HS-5 (cell line): ENCODE measurements at regions not wholly inside any gene's neighbourhood (a gene's known extent, or its start where the extent isn't known, plus 50 kb on each side); places are given as distances from the start of the nearest gene placed in this dataset.

Experiments used
- DNase-seq: peaks from one replicate; pipeline ENCODE4 v3.0.0-alpha.2; 2012; ENCODE audit warnings: low read depth

DNA sequence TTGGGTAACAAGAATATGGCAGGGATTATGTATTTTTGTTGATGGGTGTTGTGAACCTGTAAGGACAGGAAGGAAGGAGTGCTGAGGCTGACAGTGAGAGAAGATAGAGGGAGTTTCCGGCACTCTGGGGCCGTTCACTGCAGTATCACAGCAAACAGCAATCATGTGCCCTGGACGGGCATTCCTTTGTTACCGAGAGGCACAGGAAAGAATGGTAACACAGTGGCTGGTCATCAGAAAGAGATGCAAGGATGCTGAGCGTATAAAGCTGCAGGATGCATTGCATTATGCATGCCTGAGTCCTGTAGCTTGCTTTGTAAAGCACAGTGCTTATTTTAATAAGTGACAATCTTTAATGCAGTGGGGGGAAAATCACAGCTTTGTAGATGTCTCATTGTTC is 286.8 kb downstream of the RPS24 start:
- no peak for DNase-seq

DNA sequence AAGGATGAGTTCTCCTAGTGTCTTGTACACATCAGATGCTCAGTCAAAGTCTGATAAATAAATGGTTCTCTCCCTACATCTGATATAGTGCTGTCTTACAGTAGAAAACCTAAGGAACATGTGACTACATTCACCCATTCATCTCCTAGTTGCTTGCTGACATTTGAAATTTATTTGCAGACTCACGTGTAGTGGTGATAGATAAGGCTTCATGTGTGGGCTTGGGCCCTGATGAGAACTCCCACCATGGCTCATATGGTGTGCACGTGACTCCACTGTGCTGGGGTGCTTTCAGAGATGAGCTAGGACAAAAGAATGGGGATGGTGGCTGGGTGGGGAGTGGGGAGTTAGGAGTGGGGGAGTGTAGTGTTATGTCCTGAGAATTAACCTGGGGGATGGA is 287.3 kb downstream of the RPS24 start:
- no peak for DNase-seq

DNA sequence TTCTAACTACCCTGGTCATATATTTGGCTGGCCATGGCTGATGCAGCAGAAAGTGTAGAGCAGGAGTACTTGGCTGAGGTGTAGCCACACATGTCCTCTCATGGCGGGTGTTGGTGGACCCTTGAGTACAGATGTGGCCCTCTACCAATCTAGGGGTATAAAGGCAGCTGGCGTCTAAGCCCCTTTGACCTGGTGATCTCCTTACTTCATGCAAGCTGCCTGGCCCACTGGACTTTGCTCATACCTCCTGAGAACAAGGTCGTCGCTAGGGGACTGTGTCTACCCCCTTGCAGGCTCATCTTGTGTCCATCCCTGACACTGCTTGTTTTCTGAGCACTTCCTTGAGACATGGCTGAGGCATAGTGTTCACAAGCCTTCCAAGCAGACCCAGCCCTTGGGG is 287.8 kb downstream of the RPS24 start:
- DNase-seq = no peak

DNA sequence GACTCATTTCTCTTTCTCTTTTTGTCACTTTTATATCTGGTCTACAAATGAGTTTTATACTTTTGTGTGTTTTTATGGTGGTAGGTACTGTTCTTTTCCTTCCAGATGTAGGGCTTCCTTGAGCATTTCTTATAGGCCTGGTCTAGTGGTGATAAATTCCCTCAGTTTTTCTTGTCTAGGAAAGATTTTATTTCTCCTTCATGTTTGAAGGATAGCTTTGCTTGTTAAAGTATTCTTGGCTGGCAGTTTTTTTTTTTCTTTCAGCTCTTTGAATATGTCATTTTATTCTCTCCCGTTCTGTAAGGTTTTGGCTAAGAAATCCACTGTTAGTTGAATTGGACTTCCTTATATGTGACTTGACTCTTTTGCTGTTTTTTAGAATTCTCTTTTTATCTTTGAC is 292.7 kb downstream of the RPS24 start:
- DNase-seq = no peak

DNA sequence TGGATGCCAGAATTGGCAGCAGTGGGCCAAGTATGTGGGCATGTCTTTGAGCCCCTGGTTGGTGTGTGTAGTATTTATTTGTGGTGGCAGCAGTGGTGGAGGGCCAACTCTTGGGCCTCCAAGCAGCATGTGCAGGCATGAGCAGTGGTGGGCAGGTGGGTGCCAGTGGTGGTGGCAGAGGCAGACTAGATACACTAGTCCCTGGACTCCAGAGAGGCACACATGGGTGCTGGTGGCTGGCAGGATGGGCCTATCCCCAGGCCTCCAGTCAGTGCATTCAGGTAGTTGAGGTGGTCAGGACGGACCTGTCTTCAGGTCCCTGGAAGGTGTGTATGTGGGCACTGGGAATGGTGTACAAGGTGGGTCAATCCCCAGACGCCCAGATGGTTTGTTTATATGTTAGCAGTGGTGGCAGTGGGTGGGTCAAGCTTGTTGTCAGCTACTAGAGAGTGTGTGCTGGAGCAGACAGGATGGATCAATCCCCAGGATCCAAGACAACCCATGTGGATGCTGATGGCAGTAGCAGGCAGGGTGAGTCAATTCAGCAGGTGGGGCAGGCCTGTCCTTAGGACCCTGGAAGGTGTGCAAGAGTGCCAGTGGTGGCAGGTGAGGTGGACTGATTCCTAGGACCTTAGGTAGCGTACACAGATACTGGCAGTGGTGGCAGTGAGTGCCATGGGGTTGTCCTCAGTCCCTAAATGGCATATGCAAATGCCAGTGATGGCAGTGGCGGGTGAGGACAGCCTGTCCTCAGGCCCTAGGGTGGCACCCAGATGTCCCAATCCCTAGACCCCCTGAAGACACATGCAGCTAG is 294.3 kb downstream of the RPS24 start:
- DNase-seq = no peak

DNA sequence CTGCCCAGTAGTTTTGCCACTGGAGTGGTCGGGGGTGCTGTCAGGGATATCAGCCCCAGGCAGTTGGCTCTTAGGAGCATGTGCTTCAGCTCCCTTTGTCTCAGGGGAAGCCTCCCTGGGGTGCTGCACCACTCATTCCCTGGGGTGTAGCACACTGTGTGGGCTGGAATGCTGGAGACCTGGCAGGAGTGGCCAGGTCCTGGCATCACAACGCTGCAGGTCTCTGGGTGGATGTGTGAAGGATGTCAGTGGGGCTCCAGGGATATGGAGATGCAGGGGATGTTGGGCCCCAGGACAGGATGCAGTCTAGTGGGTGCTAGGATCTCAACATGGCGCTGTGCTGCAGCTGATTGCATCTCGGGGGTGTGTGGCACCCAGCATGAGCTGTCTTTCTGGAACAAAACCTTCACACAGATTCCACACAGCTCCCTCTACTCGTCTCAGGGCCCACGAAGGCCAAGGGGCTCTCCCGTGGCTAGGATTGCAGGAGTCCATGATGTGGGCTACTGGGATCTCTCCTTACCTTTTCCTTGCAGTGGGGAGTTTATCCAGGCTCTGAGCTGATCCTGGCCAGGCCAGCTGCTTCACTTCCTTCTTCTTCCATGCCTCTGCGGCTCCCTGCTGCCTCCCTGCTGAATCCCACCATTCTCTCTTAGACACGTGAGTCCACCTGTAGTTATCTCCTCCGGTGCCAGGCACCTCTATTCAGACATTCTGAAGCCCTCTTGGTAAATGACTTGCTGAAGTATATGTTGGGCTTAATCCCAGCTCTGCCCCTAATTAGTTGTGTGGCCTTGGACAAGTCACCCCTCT is 295.1 kb downstream of the RPS24 start:
- DNase-seq = no peak

DNA sequence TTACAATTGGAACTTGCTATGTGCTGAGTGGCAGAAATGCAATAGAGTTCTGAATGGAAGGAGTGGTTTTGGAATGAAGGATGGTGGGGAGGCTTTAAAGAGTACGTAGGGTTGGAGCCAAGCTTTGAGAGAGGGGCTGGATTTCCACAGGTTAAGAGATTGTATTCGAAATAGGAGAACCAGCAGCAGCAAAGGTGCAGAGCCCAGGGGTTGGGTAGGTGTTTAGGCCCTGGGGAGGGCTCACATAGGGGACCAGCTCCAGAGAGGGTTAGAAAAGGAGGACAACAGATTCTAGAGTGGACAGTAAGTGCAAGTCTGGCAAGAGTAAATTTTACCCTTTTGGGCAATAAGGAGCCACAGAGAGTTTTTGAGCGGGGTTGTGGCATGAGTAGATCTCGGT is 297.2 kb downstream of the RPS24 start:
- DNase-seq = no peak

DNA sequence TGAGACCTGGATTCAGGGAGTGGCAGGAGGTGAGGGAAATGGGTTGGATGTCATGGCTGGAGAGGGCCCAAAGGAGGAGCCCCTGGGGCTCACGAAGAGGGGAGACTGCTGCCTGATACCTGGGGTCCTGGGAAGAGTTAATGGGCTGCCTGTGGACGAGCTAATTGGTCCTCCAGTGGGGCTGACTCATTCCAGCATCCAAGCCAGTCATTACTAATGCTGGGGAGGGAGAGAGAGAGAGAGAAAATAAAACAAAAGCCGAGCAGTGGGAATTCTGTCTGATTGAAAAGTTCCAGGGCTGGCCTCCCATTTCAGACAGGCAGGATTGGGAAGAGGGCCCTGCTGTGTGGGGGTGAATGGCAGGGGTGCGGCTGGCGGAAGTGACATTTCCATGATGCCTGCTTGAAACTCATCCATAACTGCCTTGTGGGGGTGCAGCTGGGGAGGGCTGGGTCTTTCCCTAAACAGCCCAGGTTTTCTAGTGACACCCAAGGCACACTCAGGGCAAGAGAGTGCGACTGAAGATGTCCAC is 297.8 kb downstream of the RPS24 start:
- no peak for DNase-seq

DNA sequence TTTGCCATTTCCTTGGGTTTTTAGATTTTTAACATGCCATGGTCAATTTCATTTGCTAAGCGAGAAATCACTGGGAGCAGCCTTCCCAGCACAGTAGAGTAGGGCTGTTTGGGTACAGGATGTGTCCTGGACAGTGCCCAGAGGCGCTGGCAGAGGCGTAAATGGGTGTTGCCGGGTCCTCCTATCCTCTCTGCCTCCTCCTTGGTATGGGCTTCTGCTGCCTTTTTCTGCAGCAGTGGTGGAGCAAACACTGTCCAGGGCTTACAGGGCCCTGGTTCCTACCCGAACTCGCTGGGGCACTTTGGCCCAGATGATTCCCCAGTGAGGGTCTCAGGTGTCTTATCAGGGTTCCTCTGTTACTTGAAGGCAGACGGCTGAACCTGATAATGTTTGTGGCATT is 298.3 kb downstream of the RPS24 start:
- no peak for DNase-seq

DNA sequence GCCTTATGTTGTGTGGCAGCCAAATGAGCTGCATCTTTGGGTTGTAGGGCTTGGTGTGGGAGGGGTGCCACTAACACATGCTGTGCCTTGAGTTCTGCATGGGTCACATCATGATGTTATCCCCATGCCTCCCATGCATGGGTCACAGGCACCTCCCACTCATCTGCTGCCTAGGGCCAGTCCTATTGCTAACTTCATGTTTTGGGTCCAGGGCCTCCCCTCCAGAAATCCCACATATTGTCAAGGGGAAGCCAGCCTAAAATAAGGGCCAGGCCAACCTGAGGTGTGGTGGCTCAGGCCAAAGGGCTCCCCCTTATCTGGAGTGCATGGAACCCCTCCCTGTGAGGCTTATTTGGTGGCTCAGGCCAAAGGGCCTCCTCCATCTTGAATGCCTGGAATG is 299.0 kb downstream of the RPS24 start:
- DNase-seq = no peak

DNA sequence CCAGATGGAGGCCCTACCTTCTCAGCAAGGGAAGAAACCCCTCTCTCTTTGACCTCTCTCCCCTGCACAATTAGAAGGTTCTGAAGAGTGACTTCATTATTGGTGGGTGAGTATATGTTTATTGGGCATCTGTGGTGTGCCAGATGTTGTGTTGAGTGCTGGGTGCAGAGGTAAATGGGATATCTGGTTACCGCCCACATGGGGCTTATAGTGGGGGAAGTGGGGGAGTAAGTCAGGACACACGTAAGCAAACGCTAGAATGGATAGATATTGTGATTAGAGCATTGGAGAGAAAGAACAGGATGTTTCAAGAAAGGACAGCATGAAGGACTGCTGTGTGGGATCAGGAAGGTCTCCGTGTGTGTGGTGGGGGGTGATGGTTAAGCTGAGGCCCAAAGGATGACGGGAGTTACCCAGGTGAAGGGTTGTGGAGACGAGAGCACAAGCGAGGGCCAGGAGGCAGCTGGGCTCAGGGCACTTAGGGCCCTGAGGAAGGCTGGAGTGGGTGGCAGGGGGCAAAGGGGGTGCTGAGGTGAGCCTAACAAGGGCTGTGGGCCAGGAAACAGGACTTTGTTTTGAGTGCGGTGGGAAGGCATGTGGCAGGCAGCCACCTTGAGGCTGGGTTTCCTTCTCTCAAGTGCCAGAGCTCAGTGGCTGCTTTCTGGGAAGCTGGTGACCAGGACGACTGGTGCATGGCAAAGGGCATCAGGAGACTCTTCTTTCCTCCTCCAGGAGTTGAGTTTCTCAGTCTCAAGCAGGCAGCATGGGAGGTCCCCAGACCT is 299.9 kb downstream of the RPS24 start:
- DNase-seq = no peak

DNA sequence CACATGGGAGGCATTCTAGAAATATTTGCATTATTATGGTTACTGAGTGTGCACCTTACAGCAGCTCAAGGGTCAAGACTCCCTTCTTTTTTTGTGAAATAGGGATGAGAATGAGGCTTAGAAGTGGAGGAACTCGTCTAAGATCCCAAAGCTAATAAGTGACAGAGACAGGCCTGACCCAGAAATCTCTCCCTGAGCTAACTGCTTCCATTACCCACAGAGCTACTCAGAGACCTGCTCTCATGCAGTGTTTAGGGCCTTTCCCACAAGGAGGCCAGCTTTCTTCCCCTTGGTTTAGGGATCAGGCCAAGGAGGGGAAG is 301.7 kb downstream of the RPS24 start:
- no peak for DNase-seq

DNA sequence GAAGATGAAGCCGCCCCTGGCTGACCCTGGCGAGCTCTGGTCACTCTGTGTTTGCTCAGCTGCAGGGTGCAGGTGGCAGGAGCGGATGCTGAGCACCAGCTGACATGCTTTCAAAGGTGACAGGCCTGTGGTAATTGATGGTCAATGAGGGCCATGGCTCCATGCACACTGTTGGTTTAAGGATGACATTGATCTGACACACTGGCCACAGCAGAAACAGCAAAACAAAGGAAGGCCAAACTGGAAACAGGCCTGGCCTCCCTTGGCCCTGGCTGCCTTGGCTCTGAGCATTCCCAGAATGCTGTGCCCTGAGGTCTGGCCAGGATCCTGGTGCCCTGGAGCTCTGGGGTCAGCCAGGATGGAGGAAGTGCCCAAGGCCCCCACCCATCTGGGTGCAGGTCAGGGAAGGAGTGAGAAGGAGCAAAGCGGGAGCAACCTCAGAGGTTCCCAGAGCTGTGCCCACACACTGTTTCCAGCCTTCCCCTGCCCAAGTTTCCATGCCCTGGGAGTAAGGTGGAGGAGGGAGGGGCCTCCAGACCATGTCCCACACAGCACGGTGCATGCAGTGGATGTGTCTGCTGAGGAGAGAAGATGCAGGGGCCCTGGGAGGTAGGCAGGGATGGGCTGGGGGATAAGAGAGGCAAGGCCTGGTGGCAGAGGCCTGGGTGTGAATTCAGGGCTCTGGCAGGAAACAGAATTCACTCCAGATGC is 302.2 kb downstream of the RPS24 start:
- peak; percentile 78 for DNase-seq

DNA sequence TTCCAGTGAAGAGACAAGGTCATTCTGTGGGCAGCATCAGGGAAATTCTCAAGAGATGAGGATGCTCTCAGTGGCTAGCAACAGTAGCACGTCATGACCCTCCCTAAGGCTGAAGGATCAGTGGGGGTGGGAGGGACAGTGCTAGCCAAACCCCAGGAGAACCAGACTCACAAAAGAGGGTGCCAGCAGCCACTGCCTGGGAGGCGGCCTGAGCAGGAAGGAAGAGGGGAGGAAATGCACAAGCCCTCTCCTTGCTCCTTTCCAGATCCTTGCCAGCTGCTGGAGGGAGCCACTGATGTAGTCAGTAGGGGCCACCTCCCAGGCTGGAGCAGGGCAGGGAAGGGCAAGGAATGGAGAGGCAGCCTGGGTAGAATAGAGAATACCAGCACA is 302.7 kb downstream of the RPS24 start:
- peak; percentile 90 for DNase-seq

DNA sequence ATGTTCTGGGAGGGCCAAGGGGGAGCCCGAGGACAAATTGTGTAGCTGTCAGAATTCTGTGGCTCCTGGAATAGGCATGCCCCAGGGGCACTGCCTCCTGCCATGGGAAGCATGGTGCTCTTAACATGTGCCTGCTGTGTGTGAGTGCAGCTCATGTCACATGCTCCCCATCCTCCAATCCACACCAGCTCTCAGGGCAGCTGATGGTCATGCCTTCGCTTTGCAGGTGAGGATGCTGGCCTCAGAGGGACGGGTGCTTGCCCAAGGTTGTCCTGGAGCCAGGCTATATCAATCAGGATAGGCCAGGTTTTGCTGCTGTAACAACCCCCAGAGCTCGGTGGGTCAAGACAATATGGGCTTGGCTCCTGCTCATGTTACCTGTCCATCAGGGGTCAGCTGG is 303.4 kb downstream of the RPS24 start:
- DNase-seq = no peak

DNA sequence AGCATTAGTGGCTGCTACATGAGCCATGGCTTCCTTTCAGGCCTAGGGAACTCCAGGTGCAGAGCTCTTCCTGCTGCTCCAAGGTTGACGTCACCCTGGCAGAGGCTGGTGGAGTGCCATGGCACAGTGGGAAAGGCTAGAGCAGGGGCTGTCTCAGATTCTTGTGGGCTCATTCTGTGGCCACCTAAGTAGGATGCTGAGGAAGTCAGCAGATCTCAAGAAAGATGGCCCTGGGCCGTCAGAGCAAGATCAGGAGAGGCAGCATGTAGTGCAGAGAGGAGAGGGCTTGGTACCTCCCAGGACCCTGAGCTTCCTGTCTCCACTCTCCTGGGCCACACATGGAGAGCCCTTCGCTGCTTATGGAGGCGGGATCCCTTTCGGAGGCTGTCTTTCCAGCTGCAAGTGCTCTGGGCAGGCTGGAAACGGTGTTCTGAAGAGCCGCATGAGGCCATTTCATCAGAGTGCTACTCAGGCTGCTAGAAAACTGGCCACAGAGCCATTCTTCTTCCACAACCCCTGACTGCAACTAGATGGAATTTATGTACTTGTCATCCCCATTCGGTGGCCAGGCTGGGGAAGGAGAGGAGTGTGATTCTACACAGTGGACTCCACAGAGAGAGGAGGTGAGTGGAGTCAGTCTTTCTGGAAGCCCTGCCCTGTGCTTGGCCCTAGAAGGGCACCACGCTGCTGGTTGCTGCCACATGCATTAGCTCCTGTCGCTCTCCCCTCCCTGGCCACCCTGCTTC is 304.2 kb downstream of the RPS24 start:
- DNase-seq = no peak

DNA sequence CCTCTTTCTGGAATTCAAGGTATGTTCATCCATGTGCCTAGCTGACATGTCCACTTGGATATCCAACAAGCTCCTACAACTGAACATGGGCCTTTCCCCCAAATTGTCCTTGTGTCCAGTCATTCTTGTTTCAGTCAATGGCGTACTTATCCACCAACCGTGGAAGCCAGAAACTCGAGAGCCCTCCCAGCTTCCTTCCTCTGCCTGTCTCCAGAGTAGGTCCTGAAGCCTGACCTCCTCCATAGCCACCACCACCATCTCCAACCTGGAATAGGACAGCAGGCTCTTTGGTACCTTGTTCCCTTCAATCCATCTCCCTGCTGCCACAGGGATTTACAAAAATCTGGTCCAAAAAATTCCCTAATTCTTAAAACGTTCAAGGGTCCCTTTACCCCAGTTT is 305.1 kb downstream of the RPS24 start:
- no peak for DNase-seq

DNA sequence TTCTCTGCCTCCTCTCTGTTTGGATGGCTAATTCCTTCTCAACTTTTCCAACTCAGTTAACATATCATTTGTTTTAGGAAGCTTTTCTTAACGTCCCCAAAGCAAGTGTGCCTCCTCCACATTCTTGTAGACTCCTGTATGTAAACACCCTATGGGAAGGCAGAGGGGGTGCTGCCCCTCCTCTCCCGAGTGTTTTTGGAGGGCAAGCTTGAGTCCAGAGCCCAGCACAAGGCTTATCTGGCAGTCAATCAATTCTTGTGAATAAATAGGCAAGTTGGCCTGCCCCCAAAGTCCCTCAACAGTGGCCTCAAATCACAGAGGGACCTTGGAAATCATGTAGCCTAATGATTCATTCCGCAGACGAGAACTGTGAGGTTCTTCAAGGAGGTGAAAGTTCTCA is 305.6 kb downstream of the RPS24 start:
- no peak for DNase-seq

DNA sequence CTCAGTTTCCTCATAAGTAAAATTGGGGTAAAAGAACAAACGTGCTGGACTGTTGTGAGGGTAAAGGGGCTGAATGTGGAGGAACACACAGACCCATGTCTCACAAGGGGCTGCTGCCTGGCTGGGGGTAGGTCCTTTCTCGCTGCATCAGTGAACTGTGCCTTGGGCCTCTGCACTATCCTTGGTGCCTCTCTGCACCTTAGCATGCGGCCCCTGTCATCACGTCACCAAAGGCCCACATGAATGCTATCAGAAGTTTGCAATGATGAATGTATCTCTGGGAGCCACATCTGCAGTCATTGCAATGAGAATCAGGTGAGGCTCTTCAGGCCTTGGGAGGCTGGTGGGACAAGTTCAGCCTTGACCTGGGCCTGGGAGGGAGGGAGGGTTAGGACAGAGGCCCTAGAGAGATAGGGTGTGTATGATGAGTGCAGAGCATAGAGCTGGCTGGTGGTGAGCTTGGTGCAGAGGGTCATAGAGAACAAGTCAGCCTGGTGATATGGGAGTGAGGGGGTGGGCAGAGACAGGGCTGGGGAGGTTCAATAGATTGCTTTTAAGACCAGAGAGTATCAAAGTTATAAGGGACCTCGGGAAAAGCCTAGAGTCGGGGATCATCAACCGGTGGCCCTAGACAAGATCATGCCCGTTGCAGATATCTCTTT is 308.4 kb downstream of the RPS24 start:
- no peak for DNase-seq

DNA sequence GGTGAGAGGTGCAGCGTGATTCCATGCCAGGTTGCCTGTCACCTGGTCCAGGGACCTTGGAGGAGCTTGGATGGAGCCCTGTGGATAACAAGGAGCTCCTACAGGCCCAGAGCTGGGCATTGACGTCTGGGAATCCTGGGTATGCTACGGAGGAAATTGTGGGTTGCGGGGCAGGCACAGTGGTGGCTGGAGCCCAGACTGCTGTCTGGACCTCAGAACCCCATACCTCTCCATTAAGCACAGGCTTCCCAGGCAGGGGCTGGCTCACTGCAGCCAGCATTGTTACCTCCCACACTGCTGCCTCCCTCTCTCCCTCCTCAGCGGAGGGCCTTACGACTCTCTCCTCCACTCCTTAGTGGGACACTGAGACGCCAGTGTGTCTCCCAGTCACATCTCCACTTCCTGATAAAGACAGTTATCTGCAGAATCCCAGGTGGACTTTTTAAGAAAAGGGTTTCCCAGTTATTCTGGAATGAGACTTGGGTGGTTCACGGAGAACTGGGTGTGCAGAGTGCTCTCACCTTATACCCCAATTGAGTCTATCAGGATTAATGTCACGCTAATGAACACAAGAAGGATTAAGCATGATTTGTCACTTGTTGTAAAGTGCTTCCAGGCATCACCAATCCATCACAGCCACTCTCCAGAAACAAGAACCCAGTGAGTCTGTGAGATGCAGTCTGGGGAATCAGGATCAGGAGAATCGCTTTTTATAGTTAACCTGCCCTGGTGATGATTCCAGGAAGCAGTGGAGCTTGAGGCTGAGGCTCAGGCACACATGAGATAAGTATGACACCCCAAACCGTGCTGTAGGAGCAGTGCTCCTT is 309.4 kb downstream of the RPS24 start:
- DNase-seq = no peak
